ENCODE measurements at regions not wholly inside any gene's neighbourhood (a gene's known extent, or its start where the extent isn't known, plus 50 kb on each side); places are given as distances from the start of the nearest gene placed in this dataset.

DNA sequence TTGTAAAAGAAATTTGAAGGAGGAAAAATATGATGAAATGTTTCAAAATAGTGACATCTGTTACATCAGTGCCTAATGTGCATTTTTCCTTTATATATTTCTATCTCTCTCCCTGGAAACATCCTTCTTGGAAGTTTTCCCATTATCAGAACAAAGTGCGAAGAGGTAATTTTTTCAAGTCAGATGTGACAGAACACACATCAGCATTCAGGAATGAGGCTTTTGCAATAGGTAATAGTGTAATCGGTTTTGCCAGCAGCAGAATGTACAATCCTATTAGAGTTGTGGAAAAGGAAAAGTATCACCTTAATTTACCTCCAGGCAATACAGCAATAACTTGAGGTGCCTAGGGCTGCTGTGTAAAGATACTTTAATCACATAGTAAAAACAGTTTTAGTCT is 275.8 kb downstream of the FAT3 start:
- Histone ChIP-seq H3K9me3 (no peaks in the 10 kb centered on the region), H3K27me3 (replicated peaks; ENCODE audit: control insufficient read depth, insufficient read depth, low read length) (no peaks in the 10 kb centered on the region; the same call in 1 of the 2 replicates), H3K4me3 (ENCODE audit: low read depth, low read length) (no peak overlapping the region), H3K36me3 (ENCODE audit: control insufficient read depth, insufficient read depth, low read length) (no peaks in the 10 kb centered on the region), H3K4me1 (no peaks in the 10 kb centered on the region)
- POLR2A ChIA-PET, result no interaction called here
- H3K9me3 Mint-ChIP-seq (ENCODE audit: unreplicated experiment), result no peaks in the 10 kb centered on the region
- no TSS peak for BruUV-seq (replicated peaks)
- DNase-seq, result no peak
- CTCF ChIA-PET, result no interaction called here
- no peak overlapping the region for H3K27ac Mint-ChIP-seq (ENCODE audit: unreplicated experiment)
- peaks cover 14% of the 10 kb centered on the region for H3K27me3 Mint-ChIP-seq (ENCODE audit: insufficient read depth, unreplicated experiment)
- TF ChIP-seq, protein P1, sequence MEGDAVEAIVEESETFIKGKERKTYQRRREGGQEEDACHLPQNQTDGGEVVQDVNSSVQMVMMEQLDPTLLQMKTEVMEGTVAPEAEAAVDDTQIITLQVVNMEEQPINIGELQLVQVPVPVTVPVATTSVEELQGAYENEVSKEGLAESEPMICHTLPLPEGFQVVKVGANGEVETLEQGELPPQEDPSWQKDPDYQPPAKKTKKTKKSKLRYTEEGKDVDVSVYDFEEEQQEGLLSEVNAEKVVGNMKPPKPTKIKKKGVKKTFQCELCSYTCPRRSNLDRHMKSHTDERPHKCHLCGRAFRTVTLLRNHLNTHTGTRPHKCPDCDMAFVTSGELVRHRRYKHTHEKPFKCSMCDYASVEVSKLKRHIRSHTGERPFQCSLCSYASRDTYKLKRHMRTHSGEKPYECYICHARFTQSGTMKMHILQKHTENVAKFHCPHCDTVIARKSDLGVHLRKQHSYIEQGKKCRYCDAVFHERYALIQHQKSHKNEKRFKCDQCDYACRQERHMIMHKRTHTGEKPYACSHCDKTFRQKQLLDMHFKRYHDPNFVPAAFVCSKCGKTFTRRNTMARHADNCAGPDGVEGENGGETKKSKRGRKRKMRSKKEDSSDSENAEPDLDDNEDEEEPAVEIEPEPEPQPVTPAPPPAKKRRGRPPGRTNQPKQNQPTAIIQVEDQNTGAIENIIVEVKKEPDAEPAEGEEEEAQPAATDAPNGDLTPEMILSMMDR (IDR thresholded peaks at IDR 0.05; ENCODE audit: insufficient read depth in 1 of 2, low read depth in 1 of 2, low read length in 1 of 2, severe bottlenecking in 1 of 2, unreplicated experiment in 1 of 2), result no peak
- no peak overlapping the region for H3K4me3 Mint-ChIP-seq (ENCODE audit: unreplicated experiment)
- H3K36me3 Mint-ChIP-seq (ENCODE audit: insufficient read depth, unreplicated experiment), result no peaks in the 10 kb centered on the region
- intact Hi-C loops (cut with micrococcal nuclease; ENCODE audit: unreplicated experiment), result no loop called here
- H3K4me1 Mint-ChIP-seq (ENCODE audit: low read depth, unreplicated experiment), result no peaks in the 10 kb centered on the region

DNA sequence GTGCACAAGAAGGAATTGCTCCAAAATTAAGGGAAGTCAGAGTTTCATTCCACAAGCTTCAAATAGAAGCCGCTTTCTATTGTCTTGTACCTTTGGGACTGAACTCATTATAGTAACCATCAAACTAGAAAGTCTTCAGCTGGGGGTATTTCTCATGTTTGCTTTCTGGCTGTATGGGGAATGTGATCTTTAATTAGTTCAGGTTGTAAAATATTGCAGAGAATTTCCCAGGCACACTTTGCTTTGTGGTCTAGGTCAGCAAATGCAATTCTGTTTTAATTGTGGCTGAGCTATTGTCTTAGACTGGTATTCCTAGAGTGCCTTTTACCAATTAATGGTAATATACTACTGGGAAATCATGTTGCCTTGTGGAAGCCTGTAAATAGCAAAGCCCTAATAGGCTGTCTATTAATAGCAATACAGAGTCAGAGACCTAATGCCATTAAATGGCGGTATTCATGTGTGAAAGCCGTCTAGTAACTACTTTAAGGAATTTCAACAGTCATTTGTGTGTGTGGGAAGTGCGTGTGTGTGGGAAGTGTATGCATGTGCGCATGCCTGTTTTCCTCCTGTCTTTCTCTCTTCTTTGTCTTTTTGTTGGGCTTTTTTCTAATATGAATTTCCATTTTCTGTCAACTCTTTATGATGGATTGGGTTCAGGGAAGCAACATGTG is 276.6 kb downstream of the FAT3 start:
- Mint-ChIP-seq H3K36me3 (ENCODE audit: insufficient read depth, unreplicated experiment) (no peaks in the 10 kb centered on the region), H3K4me3 (ENCODE audit: unreplicated experiment) (no peak overlapping the region), H3K27ac (ENCODE audit: unreplicated experiment) (no peak overlapping the region), H3K9me3 (ENCODE audit: unreplicated experiment) (no peaks in the 10 kb centered on the region), H3K27me3 (ENCODE audit: insufficient read depth, unreplicated experiment) (peaks cover 13% of the 10 kb centered on the region), H3K4me1 (ENCODE audit: low read depth, unreplicated experiment) (no peaks in the 10 kb centered on the region)
- no peaks in the 10 kb centered on the region for H3K9me3 ChIP-seq
- DNase-seq, result no peak
- ChIA-PET POLR2A (no interaction called here), CTCF (no interaction called here)
- no TSS peak for BruUV-seq (replicated peaks)
- no peaks in the 10 kb centered on the region; the same call in 1 of the 2 replicates for H3K27me3 ChIP-seq (replicated peaks; ENCODE audit: control insufficient read depth, insufficient read depth, low read length)
- H3K4me3 ChIP-seq (ENCODE audit: low read depth, low read length), result no peak overlapping the region
- TF ChIP-seq, protein P1 (IDR thresholded peaks at IDR 0.05; ENCODE audit: insufficient read depth in 1 of 2, low read depth in 1 of 2, low read length in 1 of 2, severe bottlenecking in 1 of 2, unreplicated experiment in 1 of 2), result no peak
- H3K4me1 ChIP-seq, result no peaks in the 10 kb centered on the region
- intact Hi-C loops (cut with micrococcal nuclease; ENCODE audit: unreplicated experiment), result no loop called here
- no peaks in the 10 kb centered on the region for H3K36me3 ChIP-seq (ENCODE audit: control insufficient read depth, insufficient read depth, low read length)

DNA sequence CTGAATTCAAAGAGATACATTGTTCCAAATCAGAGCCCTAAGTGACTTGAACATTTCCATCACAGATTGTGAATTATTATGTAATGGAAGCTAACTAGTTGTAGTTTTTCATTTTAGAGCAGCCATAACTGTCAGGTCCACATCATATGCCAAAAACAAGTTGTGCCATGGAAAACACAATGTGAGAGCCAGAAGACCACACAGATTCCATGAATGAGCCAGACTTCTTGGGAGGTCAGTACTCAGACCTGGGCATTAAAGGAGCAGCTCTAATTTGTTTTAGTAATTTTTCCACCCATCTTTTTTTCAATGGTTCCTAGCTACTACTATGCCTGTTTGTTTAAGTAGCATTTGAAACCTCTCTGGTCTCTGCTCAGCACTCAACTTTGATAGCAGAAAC is 279.4 kb downstream of the FAT3 start:
- Histone ChIP-seq H3K4me3 (ENCODE audit: low read depth, low read length) (no peak overlapping the region), H3K9me3 (no peaks in the 10 kb centered on the region), H3K4me1 (no peaks in the 10 kb centered on the region), H3K36me3 (ENCODE audit: control insufficient read depth, insufficient read depth, low read length) (no peaks in the 10 kb centered on the region), H3K27me3 (replicated peaks; ENCODE audit: control insufficient read depth, insufficient read depth, low read length) (no peaks in the 10 kb centered on the region)
- no peak for DNase-seq
- Mint-ChIP-seq H3K36me3 (ENCODE audit: insufficient read depth, unreplicated experiment) (no peaks in the 10 kb centered on the region), H3K27me3 (ENCODE audit: insufficient read depth, unreplicated experiment) (peaks cover 12% of the 10 kb centered on the region), H3K4me1 (ENCODE audit: low read depth, unreplicated experiment) (no peaks in the 10 kb centered on the region), H3K4me3 (ENCODE audit: unreplicated experiment) (no peak overlapping the region), H3K27ac (ENCODE audit: unreplicated experiment) (no peak overlapping the region), H3K9me3 (ENCODE audit: unreplicated experiment) (no peaks in the 10 kb centered on the region)
- TF ChIP-seq, protein P1 (IDR thresholded peaks at IDR 0.05; ENCODE audit: insufficient read depth in 1 of 2, low read depth in 1 of 2, low read length in 1 of 2, severe bottlenecking in 1 of 2, unreplicated experiment in 1 of 2), result no peak
- ChIA-PET POLR2A (no interaction called here), CTCF (no interaction called here)
- BruUV-seq (replicated peaks), result no TSS peak
- intact Hi-C loops (cut with micrococcal nuclease; ENCODE audit: unreplicated experiment), result no loop called here

All from Caco-2 (cell line).